ENCODE measurements at regions not wholly inside any gene's neighbourhood (a gene's known extent, or its start where the extent isn't known, plus 50 kb on each side); places are given as distances from the start of the nearest gene placed in this dataset.
"Not testable (repeated sequence)": the region's sequence is repeated elsewhere in the genome, so short reads cannot be mapped to it uniquely, and the experiment has no call there.

DNA sequence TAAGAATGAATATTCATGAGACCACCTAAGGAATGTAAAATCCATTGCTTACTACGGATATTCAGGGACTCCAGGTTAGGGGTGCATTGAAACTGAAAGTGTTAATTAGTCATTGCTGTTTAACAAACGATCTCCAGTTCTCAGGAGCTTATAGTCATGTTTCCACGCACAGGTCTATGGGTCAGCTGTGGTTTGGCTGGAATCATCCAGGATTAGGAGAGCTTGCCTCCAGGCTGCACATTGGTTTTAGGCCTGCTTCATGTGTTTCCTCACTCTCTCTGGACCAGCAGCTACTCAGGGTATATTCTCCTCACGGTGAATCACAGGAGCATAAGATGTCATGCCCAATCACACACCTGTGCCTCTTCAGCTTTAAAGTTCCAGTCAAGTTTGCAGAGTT, 98.9 kb downstream of the ATXN3L start:
- no peak for DNase-seq

DNA sequence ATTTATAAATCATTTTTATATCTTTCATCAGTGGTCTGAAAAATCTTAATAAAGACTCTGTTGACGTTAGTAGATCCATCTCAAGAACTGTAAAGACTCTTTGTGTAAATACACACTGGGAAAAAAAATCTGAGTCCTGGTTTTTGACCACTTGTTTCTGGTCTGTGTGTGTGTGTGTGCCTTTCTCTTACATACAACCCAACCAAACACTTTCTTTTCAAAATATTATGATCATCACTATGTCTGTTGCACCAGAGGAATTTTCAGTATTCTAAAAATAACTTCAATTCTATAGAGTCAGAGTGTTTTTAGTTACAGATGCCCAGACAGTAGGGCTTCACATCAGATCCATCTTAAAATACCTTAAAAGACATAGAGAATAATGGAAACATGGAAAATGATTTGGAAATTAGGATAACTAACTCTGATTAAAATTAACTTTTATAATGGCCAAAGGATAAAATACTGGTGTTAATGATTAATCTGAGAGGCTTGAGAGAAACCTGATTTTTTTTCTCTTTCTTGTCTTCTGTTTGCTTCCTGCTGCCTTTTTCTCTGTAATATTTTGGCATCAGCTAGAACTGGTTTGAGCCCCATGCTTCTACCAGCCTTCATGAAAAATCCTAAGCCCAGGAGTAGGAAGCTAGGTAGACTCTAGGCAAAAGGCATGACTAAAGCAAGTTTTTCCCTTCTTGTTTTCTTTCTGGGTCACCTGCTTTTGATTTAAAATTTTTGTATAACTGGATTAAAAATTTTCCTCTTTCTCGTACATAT, 99.7 kb downstream of the ATXN3L start:
- DNase-seq, result no peak

DNA sequence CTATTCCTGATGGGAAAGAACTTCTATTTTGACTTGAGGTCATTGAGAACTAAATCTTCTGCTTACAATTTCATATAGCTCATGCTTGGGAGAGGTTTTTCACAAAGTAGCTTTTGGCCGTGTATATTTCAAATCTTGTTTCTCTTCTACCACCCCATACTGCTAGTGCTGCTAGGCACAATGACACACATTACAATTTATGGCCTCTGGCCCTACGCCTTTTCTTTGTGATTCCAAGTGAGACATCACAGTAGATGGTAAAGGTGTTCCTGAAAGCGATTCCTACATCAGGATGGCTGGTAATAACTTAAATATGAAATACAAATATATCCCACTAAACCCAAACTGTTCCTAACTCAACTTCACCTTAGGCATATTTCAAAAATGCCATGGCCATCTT, 101.1 kb downstream of the ATXN3L start:
- no peak for DNase-seq

DNA sequence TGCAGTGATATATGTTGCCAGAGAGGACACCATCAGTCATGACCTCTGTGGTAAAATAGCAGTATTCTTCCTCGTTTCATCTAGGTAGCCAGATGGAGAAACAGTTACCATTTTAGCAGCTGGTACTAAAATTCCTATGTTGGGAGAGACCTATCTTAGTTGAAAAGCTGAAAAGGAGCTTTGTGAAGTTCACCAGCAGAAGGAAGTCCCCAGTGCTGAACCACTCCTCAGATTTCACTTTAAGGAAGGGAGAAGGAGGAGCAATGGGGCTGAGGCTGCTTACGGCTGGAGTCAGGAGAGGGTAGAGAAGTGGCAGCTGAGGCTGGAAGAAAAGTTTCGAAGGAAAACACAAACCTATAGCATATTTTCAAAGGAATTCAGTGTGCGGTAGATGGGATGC, 103.7 kb downstream of the ATXN3L start:
- no peak for DNase-seq

DNA sequence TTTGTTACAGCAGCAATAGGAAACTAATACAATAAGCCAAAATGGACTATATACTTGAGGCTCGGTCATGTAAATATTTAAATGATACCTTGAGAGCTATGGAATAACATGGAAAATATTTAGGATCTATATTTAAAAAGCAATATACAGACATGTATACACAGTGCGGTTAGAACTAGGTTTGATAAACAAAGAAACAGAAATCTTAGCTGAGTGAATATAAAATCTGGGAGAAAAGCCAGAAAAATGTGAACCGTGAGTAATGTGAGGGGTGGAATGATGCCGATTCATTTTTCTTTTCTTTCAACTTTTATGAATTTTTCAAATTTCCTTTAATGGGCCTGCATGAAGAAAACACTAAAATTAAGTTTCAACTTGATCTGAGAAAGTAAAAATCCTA, 104.1 kb downstream of the ATXN3L start:
- no peak for DNase-seq

DNA sequence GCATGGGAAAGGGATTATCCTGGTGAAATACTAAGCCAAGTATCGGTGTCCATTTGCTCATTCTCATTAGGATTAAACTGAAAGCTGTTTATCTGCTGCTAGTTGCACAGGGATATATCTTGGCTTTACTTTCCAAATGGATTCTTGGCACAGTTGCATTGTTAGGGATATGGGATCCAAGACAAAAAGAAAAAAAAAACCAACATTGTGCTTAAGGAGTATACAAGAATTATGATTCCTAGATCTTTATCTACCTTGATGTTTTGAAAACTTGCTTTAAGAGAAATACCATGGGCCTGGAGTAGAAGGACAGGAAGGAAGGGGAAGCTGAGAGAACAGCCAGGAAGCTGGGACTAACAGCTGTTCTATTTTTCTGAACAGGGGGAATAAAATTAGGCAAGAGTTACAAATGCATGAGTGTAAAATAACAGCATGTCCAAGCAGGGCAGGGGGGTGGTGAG, 107.6 kb downstream of the ATXN3L start:
- no peak for DNase-seq

DNA sequence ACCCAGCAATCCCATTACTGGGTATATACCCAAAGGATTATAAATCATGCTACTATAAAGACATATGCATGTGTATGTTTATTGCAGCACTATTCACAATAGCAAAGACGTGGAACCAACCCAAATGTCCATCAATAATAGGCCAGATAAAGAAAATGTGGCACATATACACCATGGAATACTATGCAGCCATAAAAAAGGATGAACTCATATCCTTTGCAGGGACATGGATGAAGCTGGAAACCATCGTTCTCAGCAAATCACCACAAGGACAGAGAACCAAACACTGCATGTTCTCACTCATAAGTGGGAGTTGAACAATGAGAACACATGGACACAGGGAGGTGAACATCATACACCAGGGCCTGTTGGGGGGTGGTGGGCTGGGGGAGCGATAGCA, 109.7 kb downstream of the ATXN3L start:
- not testable (repeated sequence) for DNase-seq

DNA sequence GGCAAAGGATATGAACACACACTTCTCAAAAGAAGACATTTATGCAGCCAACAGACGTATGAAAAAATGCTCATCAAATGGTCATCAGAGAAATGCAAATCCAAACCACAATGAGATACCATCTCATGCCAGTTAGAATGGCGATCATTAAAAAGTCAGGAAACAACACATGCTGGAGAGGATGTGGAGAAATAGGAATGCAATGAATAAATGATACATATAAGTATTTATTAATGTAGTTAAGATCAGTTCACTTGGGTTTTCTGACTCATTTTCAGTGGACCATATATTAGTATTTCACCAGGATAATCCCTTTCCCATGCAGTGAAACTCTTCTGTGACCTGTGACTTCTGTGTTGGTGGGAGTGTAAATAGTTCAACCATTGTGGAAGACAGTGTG, 110.1 kb downstream of the ATXN3L start:
- not testable (repeated sequence) for DNase-seq

DNA sequence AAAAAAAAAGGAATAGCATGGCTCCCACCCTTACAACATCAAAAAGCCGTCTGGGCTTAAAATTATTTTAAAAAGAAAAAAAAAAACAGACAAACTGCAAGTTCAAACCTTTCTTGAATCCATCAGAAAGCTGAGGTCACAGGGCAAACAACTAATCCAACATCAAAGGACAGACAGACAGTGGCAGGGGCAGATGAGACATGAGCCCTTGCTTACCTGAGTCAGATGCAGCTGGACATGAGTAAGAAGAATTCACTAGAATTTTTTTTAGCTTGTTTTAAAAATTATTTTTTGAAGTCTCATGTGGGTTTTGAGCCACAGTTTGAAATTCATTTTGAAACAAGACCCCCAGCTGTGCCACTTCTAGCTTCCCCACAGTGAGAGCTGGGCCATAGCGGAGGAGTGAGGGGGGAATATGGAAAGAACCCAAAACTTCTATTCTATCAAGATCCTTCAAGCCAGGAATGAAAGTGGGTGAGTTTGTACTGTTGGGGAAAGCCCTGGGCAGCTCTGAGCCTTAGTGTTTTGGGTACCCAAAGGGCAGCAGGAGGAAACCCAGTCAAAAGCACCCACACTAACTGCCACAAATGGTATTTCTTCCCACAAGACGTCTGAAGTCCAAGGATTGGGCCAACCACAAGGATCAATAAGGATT, 111.4 kb downstream of the ATXN3L start:
- DNase-seq, result no peak

DNA sequence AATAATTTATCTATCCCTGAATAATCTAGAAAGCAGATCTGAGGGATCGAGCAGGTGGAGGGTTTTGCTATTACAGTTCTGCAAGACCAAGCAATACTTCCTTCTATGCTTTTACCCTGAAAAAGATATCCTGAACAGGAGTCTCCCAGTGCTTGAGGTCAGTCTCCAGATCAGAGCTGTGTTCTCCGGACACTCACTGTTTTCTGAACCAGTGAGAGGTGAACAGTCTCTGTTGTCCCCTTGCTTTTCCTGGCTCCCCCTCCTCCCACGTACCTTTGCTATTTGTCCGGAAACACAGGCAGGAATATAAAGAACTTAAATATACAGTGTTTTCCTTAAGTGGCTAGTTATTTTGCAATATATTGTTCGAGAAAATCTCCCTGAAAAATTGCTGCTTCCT, 116.6 kb downstream of the ATXN3L start:
- DNase-seq, result no peak

DNA sequence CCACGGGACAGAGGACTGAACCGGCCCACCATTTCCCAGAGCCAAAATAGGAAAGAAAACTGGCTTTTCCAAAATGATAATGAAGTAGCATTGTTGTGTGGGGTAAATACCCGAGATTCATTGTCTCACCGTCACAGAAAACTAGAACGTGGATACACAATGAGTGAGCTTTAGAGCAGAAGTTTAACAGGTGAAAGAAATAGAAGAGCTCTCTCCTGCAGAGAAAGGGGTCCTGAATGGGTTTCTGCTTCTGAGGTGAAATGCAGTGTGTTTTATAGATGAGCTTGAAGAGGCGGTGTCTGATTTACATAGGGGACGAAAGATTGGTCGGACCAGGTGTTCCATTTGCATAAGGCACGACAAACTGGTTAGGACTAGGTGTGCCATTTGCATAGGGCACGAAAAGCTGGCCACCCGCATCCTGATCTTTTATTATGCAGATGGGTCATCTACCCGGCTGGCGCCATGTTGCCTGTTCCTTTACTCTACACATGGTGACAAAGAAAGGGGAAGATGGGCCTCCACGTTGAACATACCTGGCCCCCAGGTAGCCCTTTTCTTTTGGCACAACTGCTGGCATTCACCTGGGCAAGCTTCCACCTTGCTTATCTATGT, 118.1 kb downstream of the ATXN3L start:
- no peak for DNase-seq

DNA sequence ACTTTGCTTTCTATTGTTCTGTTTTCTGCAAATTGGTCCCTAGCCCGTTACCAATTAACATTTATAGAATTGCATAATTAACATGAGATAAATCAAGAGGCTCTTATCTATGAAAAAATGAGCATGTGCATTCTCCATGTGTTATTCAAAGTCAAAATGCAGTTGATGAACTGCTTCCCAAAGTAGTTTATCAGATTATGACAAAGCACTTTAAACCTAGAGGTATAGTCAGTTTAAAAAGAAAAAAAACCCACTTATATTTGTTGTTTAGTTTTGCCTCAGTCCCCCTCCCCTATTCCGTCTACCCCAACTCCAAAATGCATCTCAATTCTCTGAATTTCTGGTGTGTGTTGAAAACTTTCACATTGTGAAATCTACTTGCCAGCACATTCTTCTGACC, 119.5 kb downstream of the ATXN3L start:
- no peak for DNase-seq

DNA sequence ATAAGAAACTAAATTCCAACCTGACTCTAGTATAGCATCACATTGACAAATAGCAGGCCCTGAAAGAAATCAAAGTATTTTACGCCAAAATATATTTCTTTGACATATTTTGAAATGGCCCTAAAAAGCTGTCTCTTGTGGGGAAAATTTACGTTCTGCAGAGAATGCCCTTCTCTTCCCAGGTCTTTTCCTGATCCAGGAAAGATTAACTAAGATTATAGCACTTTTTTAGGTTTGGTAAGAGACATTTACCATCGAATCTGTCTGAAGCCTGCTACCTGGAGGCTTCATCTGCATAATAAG, 121.1 kb downstream of the ATXN3L start:
- DNase-seq, result no peak

DNA sequence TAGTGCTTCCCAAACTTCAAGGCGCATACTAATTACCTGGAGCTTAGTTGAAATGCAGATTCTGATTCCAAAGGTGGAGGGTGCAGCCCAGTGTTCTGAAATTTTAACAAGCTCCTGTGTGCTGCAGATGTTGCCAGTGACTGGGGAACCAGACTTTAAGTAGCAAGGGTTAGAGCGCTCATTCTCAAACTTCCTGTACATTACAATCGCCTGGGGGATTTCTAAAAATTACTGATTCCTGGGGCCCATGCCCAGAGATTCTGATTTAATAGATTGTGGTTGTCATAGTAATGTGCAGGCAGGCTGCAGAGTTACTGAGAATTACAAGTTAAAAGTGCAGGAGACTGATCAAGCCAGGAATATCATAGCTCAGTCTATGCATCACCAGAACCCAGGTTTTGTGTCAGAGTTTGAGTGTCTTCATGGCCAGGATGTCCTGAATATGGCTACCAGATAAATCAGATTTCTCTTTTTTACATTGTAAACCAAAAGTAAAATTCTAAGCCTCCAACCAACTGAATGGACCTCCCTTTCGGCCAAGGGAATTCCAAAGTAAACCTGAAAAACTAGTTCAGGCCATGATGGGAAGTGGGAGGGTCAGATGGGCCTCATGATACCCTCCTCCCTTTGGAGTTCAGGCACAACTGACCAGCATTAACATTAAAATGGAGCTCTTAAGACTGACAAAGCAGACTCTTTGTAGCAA, 121.6 kb downstream of the ATXN3L start:
- DNase-seq, result no peak

DNA sequence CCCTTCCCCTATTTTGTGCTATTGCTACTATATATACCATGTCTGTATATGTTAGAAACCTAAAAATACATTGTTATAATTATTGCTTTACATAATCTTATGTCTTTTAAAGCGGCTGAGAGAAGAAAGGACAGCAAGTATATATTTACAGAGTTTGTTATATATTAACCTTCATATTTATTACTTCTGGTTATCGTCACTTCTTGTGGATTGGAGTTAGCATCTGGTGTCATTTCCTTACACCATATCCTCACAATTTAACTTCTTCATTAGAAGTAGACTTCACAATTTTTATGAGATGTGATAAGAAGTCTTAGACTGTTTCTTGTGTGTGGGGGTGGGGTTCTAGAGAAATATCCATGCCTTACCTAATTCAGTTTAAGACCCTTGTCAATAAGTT, 123.1 kb downstream of the ATXN3L start:
- no peak for DNase-seq

DNA sequence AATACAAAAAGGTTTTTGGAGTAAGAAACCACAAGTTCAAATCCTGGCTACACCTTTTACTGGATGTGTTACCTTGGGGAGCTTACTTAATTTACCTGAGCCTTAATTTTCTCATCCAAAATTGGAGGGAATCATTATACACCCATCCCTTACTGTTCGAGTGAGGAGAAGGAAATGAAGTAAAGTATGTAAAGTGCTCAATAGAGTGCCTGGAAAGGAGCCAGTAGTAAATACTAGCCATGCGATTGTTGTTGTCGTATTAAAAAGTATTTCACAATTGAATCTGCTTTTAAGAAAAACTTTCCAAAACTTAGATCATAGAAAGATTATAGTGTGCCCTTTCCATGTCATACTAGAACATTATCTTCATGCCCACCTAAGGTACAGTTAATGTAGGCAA, 124.5 kb downstream of the ATXN3L start:
- no peak for DNase-seq

DNA sequence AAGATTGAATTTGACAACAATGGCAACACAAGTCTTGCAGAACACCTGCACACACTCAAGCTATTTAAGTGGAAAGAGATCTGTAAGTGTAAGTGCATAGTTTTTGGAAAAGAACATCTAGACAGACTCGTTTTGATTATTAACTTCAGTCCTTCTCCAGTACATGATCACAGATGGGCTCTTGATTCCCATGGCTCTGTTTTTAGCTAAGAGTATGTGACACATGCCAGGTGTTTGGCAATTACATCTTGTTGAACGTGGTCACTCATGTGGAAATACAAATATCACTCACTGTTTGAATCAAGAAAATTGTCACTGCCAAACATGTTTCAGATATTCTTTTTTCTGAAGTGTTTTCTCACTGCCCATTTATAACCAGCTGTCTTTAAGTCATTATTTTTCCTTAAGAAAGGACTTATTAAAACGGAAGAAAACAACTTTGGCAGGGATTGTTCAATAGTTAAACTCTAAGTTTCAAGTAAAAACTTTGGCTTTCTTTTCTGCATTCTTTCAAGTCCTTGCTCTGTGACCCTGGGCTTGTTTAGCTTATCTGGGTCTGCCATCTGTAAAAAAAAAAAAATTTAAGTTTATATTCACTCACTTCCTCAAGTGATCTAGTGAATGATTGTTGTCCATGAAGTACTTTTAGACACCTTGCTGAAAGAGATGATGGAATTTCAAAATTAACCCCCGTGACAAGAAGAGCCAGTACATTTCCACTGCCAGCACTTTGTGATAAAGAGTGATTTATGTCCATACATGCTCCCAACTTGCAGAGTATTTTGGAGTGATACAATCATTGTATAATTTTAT, 125.4 kb downstream of the ATXN3L start:
- DNase-seq, result no peak

DNA sequence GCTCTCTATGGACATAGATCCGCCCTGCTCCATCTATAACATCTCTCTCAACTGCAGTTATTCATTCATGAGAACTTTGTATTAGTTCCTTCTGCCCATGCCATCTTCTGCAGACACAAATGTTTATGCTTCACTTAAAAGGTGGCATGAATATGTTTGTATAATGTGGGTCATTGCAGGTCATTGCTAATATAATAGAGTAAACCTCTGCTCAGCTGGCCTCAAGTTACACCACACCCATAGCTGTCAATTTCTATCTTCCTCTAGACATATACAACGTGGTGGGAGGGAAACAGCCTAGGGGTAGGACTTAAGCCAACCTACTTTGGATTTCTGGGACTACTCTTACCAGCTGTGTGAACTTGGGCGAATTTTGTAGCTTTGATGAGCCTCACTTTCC, 129.8 kb downstream of the ATXN3L start:
- DNase-seq, result no peak

DNA sequence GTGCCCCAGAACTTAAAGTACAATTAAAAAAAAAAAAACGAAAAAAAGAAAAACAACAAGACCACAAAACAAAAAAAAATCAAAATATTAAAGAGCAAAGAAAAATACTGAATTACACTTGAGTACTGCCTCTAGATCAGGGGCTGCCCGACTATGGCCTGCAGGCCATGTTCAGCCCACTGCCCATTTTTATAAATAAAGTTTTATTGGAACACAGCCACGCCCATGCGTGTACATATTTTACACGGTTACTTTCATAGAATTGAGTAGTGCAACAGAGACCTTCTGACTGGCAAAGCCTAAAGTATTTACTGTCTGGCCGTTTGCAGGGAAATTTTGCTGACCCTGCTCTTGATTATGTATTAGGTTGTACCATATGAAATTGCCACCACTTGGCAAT, 130.5 kb downstream of the ATXN3L start:
- DNase-seq, result no peak

DNA sequence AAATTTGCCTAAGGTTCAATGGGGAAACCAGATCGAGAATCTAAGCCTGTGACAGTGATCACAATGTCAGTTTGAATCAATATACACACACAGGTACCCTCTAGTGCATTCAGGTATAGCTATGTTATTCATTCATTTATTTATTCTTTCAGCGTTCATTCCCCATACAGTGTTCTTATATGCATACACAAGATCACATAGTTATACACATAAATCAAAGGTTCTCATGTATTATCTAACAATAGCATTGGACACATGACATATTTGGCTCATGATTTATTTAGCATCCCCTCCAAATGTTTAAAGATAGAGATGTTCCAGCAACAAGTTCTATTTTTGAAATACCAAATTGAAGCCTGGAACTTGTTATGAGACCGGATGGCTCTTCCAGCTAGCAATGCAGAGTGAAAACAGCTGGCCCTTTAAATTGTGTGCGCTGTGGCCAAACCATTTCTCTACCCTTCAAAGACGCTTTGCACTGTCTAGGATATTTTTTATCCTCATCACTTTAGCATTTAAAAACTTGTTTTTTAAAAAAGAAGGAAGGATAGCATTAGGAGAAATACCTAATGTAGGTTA, 131.0 kb downstream of the ATXN3L start:
- no peak for DNase-seq

DNA sequence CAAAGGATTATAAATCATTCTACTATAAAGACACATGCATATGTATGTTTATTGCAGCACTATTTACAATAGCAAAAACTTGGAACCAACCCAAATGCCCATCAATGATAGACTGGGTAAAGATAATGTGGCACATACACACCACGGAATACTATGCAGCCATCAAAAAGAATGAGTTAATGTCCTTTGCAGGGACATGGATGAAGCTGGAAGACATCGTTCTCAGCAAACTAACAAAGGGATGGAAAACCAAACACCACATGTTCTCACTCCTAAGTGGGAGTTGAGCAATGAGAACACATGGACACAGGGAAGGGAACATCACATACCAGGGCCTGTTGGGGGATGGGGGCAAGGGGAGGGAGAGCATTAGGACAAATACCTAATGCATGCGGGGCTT, 133.2 kb downstream of the ATXN3L start:
- DNase-seq, result not testable (repeated sequence)

DNA sequence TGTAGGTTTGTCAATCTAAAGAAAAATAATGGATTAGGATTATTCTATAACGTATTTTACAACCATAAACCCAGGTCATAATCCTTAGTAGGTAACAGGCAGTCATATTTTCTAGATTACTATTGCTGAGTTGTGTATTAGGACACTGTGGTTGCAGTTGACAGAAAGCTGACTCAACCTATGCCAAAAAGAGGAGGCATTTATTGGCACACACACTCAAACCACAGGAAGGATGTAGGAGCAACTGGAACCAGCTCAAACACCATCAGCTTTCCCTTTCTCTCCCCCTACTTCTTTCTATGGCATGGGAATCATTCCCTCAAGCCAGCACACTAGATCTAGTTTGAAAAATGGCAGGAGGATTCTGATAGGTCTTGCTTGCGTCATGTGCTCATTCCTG, 136.4 kb upstream of the FAM9C start:
- no peak for DNase-seq

DNA sequence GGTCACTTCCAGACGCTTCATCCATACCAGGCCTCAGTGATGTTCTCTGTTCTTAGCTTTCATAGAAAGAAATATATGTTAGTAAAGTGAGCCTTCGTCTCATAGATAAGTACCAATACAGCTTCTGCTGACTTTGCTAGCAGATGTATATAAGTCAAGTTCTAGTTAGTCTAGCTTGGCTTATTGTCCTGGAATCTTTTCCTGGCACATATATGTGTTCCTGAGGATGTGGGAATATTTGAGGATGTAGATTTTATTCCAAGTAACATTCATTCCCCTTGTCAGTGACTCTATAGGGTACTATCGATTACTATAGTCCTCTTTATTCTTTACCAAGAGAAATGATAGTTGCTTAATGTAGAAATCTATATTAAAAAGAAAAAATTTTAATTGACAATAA, 135.2 kb upstream of the FAM9C start:
- DNase-seq, result no peak

All from CD4-positive, alpha-beta T cell treated with Interferon alpha-2 for 1 hour (primary cell).